Thoracic aorta (tissue), 2 donors: ENCODE measurements at regions not wholly inside any gene's neighbourhood (a gene's known extent, or its start where the extent isn't known, plus 50 kb on each side); places are given as distances from the start of the nearest gene placed in this dataset.

Source experiments
- ATAC-seq: fragments of 150-250 bp; one replicate; pipeline ENCODE4 v1.8.0; 2017; ENCODE audit warnings: low read depth; ENCODE audit not compliant: insufficient number of reproducible peaks, low FRiP score
- DNase-seq: peaks from one replicate; pipeline ENCODE4 v3.0.0-alpha.2; 2020; ENCODE audit warnings: low spot score
- H3K27ac ChIP-seq, 2 donors: fragments of 200-600 bp; sonication (generic); 1 replicate in 1 of 2; 2 replicates in 1 of 2; pipeline ENCODE4 v1.5.1; 2016; ENCODE audit warnings: mild to moderate bottlenecking in 2 of 2, moderate library complexity in 2 of 2
- H3K27me3 ChIP-seq: fragments of 200-600 bp; sonication (generic); replicated peaks from 2 replicates; pipeline ENCODE4 v1.6.0; 2016; ENCODE audit warnings: mild to moderate bottlenecking; ENCODE audit not compliant: insufficient read depth
- H3K36me3 ChIP-seq: fragments of 200-600 bp; sonication (generic); one replicate; pipeline ENCODE4 v1.5.1; 2016
- H3K4me1 ChIP-seq, 2 donors: fragments of 200-600 bp; sonication (generic); 1 replicate in 1 of 2; 2 replicates in 1 of 2; pipeline versions ENCODE4 v1.5.1 to v1.6.0; 2016; ENCODE audit warnings: low read depth in 2 of 2, mild to moderate bottlenecking in 1 of 2; ENCODE audit not compliant: control insufficient read depth in 1 of 2
- H3K4me3 ChIP-seq: fragments of 200-600 bp; sonication (generic); 2 replicates; pipeline ENCODE4 v1.5.1; 2016; ENCODE audit warnings: mild to moderate bottlenecking
- H3K9me3 ChIP-seq: fragments of 200-600 bp; sonication (generic); 2 replicates; pipeline ENCODE4 v1.5.1; 2016
- TF ChIP-seq, protein P1 (sequence below): fragments of 200-600 bp; sonication (generic); IDR thresholded peaks from one replicate; pipeline ENCODE4 v1.5.1; 2019; ENCODE audit warnings: antibody characterized with exemption

- Histone ChIP-seq H3K36me3 (no peaks in the 10 kb centered on the region), H3K4me1 (no peaks in the 10 kb centered on the region), H3K4me3 (no peak overlapping the region), H3K27ac (no peak overlapping the region), H3K9me3 (no peaks in the 10 kb centered on the region), H3K27me3 (no peaks in the 10 kb centered on the region)
- TF ChIP-seq, protein P1, sequence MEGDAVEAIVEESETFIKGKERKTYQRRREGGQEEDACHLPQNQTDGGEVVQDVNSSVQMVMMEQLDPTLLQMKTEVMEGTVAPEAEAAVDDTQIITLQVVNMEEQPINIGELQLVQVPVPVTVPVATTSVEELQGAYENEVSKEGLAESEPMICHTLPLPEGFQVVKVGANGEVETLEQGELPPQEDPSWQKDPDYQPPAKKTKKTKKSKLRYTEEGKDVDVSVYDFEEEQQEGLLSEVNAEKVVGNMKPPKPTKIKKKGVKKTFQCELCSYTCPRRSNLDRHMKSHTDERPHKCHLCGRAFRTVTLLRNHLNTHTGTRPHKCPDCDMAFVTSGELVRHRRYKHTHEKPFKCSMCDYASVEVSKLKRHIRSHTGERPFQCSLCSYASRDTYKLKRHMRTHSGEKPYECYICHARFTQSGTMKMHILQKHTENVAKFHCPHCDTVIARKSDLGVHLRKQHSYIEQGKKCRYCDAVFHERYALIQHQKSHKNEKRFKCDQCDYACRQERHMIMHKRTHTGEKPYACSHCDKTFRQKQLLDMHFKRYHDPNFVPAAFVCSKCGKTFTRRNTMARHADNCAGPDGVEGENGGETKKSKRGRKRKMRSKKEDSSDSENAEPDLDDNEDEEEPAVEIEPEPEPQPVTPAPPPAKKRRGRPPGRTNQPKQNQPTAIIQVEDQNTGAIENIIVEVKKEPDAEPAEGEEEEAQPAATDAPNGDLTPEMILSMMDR: no peak
- DNase-seq: no peak
- ATAC-seq: no peak
Measured at GRCh38 chr4:66589183-66589582, 918.9 kb upstream of the EPHA5 start.

DNA sequence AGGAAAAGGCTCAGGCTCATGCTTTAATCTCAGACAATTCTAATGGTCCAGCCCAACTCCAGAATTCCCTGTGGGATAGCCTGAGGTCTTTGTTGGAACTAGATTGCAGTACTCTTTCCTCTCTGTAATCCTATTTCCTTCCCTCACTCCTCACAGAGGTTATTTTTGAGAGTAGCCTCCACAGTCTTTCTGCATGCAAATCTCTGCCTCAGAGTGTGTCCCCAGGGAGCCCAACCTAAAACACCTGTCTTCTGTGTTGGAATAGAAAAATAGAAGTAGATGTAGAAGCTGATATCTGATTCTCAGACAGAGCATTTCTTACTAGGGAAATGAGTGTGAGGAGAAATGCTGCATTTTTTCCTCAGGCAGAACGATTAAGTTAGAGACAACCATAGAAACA is 915.5 kb upstream of the EPHA5 start:
- no peaks in the 10 kb centered on the region for H3K36me3 ChIP-seq
- TF ChIP-seq, protein P1: no peak
- no peaks in the 10 kb centered on the region for H3K27me3 ChIP-seq
- ATAC-seq (no peak), DNase-seq (no peak)
- no peak overlapping the region for H3K27ac ChIP-seq
- H3K9me3 ChIP-seq: no peaks in the 10 kb centered on the region
- H3K4me3 ChIP-seq: no peak overlapping the region
- no peaks in the 10 kb centered on the region for H3K4me1 ChIP-seq

- ATAC-seq: no peak
Measured at GRCh38 chr4:66577922-66578321, 907.6 kb upstream of the EPHA5 start.

DNA sequence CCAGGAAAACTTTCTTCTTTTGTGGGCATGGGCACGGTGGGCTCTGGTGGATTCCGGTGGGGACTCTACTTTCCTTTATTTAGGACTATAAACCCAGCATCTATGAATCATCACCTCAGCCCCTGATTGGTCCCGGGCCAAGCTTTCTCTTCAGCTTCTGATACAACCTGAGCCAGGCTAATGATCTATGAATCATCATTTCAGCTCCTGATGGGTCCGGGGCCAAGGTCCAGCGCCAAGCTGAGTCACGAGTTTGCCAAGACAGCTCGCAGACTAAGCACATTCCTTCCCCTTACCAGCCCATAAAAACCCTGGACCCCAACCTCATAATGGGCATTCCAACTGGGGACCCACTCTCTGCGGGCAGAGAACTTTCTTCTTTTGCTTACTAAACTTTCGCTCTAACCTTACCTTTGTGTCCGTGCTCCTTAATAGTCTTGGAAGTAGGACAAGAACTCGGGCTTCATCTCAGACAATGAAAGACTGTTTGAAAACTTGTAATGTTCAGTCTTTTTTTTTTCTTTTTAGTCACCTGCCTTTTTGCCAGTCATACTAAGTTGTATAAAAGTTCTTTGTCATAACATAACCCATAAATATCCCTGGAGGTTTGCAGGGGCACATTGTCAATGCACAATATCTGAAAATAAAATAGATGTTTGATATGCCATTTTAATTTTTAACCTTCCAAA is 904.9 kb upstream of the EPHA5 start:
- no peak overlapping the region for H3K27ac ChIP-seq
- ATAC-seq (peak; percentile 30), DNase-seq (no peak)
- peak overlapping the region; percentile 4 for H3K4me3 ChIP-seq
- H3K9me3 ChIP-seq: no peaks in the 10 kb centered on the region
- H3K27me3 ChIP-seq: no peaks in the 10 kb centered on the region
- peaks cover 0 to 23% of the 10 kb centered on the region in 2 donors for H3K4me1 ChIP-seq
- TF ChIP-seq, protein P1: no peak
- no peaks in the 10 kb centered on the region for H3K36me3 ChIP-seq

More at GRCh38 chr4:66577922-66578321, 907.6 kb upstream of the EPHA5 start:
- Histone ChIP-seq H3K4me3 (no peak overlapping the region), H3K9me3 (no peaks in the 10 kb centered on the region), H3K27me3 (no peaks in the 10 kb centered on the region), H3K4me1 (peaks cover 0 to 19% of the 10 kb centered on the region in 2 donors), H3K27ac (no peak overlapping the region), H3K36me3 (no peaks in the 10 kb centered on the region)
- no peak for DNase-seq
- TF ChIP-seq, protein P1: no peak

- DNase-seq (no peak), ATAC-seq (no peak)
- Histone ChIP-seq H3K4me3 (peak overlapping the region; percentile 4), H3K36me3 (no peaks in the 10 kb centered on the region), H3K9me3 (no peaks in the 10 kb centered on the region), H3K27ac (no peak overlapping the region), H3K4me1 (peaks cover 0 to 23% of the 10 kb centered on the region in 2 donors), H3K27me3 (no peaks in the 10 kb centered on the region)
- TF ChIP-seq, protein P1: no peak
Measured at GRCh38 chr4:66574145-66574978, 904.1 kb upstream of the EPHA5 start.
